ENCODE measurements at regions not wholly inside any gene's neighbourhood (a gene's known extent, or its start where the extent isn't known, plus 50 kb on each side); places are given as distances from the start of the nearest gene placed in this dataset.

DNA sequence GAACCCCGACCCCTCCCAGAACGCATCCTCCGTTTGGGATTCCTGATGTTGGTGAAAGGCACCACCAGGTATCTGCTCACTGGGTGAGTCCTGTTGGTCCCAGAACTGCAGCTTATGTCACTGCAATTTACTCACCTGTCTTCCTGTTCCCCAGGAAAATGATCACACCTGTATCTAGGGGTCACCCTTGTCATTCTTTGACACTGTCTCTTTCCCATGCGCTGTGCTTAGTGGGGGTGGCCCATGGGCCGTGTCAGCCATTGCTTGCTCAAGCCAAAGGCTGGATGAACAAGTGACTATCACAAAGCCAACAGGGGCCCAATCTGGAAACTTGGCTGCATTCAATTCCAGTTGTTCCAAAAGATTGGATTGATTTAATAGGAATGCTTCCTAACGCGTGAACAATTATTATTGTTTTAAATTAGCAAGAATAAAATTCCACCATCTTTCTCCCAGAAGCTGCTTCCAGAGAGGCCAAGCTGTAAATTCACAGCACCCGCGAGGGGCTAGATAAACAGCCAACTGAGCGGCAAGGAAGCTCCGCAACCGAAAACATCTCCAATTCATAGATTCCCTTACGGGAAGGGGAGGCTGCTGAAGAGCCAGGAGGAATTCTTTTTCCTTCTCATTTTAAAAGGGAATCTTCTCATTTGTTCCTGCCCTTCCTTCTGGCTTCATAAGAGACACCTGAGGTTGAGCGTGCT lies 134.8 kb upstream of the ZMIZ1 start:
- no peak for TF ChIP-seq EZH2 (IDR thresholded peaks at IDR 0.05; ENCODE audit: borderline replicate concordance, low read depth, low read length, poor library complexity, severe bottlenecking)
- TF ChIP-seq, protein P1, sequence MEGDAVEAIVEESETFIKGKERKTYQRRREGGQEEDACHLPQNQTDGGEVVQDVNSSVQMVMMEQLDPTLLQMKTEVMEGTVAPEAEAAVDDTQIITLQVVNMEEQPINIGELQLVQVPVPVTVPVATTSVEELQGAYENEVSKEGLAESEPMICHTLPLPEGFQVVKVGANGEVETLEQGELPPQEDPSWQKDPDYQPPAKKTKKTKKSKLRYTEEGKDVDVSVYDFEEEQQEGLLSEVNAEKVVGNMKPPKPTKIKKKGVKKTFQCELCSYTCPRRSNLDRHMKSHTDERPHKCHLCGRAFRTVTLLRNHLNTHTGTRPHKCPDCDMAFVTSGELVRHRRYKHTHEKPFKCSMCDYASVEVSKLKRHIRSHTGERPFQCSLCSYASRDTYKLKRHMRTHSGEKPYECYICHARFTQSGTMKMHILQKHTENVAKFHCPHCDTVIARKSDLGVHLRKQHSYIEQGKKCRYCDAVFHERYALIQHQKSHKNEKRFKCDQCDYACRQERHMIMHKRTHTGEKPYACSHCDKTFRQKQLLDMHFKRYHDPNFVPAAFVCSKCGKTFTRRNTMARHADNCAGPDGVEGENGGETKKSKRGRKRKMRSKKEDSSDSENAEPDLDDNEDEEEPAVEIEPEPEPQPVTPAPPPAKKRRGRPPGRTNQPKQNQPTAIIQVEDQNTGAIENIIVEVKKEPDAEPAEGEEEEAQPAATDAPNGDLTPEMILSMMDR (conservative IDR thresholded peaks at IDR 0.05; ENCODE audit: low read depth, low read length): no peak
